Smooth muscle cell (in vitro differentiated cells): ENCODE measurements at regions not wholly inside any gene's neighbourhood (a gene's known extent, or its start where the extent isn't known, plus 50 kb on each side); places are given as distances from the start of the nearest gene placed in this dataset.

ENCODE experiments used
- DNase-seq: peaks from one replicate; lab custom pipeline; 2025; ENCODE audit not compliant: unreplicated experiment; lab: John Stamatoyannopoulos, UW
- H2AFZ ChIP-seq: fragments of 200-600 bp; sonication (generic); 2 replicates; pipeline ENCODE4 v1.6.0; 2016; ENCODE audit warnings: antibody characterized with exemption, low read depth, mild to moderate bottlenecking
- H3F3A ChIP-seq: fragments of 200-600 bp; sonication (generic); 2 replicates; pipeline ENCODE4 v1.6.0; 2017; ENCODE audit warnings: antibody characterized with exemption, low read depth
- H3K27ac ChIP-seq: fragments of 200-600 bp; sonication (generic); 2 replicates; pipeline ENCODE4 v1.5.1; 2016; ENCODE audit warnings: low read depth, mild to moderate bottlenecking
- H3K27me3 ChIP-seq: fragments of 200-600 bp; sonication (generic); 2 replicates; pipeline ENCODE4 v1.6.1; 2016; ENCODE audit warnings: low read depth, mild to moderate bottlenecking
- H3K36me3 ChIP-seq: fragments of 200-600 bp; sonication (generic); 2 replicates; pipeline ENCODE4 v1.5.1; 2016; ENCODE audit warnings: low read depth
- H3K4me1 ChIP-seq: fragments of 200-600 bp; sonication (generic); 2 replicates; pipeline ENCODE4 v1.5.1; 2016; ENCODE audit warnings: low read depth
- H3K4me2 ChIP-seq: fragments of 200-600 bp; sonication (generic); 2 replicates; pipeline ENCODE4 v1.6.0; 2016; ENCODE audit warnings: mild to moderate bottlenecking
- H3K4me3 ChIP-seq: fragments of 200-600 bp; sonication (generic); 2 replicates; pipeline ENCODE4 v1.5.1; 2016; ENCODE audit warnings: mild to moderate bottlenecking
- H3K79me2 ChIP-seq: fragments of 200-600 bp; sonication (generic); 2 replicates; pipeline ENCODE4 v1.6.0; 2016; ENCODE audit warnings: low read depth, mild to moderate bottlenecking
- H3K9ac ChIP-seq: fragments of 200-600 bp; sonication (generic); 2 replicates; pipeline ENCODE4 v1.6.0; 2016; ENCODE audit warnings: low read depth
- H3K9me3 ChIP-seq: fragments of 200-600 bp; sonication (generic); replicated peaks from 2 replicates; pipeline ENCODE4 v1.5.1; 2016; ENCODE audit warnings: low read depth
- H4K20me1 ChIP-seq: fragments of 200-600 bp; sonication (generic); 2 replicates; pipeline ENCODE4 v1.6.0; 2016; ENCODE audit warnings: low read depth
- WGBS: methylation state at CpG from one replicate; pipeline ENCODE4 v1.1.7; 2016; ENCODE audit warnings: low lambda C conversion rate; 5-methylcytosine and 5-hydroxymethylcytosine counted together
- TF ChIP-seq, protein P1 (sequence below): fragments of 200-600 bp; sonication (generic); IDR thresholded peaks from 2 replicates; pipeline ENCODE4 v1.5.1; 2017; ENCODE audit warnings: borderline replicate concordance, mild to moderate bottlenecking, antibody characterized with exemption; ENCODE audit not compliant: insufficient read depth, poor library complexity, severe bottlenecking

DNA sequence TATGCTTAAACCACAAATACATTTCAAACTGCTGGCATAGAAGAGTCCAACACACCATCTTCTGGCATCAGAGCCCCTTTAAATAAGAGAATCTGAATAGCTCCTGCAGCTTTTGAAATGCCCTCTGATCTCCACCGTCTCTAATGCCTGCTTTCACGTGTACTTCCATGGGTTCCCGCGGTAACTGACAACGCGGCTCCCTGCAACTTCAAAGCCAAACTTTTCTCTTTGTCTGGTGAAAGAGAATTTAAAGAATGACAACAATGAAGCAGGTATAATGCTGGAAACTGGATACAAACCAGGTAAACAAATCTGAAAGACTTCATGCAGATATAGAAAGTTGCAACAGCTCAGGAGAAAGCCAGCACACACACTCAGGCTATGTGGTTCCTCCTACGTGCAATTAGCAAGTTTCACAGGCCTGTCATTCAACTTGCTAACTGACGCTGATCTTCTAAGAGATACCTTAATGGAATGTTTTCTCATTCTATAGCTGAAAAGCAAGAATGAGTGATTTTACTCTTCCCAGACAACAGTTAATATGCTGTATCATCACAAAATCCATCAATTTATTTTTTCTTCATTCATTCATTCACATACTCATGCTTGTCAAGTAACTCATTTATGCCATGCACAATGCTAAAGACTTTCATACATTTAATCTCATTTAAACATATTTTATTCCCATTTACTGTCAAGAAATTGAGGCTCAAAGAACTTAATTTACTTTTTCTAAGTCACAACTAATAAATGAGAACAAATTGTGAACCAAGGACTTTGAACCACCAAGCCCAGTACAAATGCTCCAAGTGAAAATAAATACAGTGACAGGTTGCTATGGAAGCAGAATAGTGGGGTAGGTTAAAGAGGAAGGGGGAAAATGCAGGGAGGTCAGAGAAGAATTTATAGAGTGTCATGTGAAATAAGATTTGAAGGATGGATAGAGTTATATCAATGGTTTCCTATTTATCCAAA lies 202.7 kb upstream of the SNX7 start:
- TF ChIP-seq, protein P1, sequence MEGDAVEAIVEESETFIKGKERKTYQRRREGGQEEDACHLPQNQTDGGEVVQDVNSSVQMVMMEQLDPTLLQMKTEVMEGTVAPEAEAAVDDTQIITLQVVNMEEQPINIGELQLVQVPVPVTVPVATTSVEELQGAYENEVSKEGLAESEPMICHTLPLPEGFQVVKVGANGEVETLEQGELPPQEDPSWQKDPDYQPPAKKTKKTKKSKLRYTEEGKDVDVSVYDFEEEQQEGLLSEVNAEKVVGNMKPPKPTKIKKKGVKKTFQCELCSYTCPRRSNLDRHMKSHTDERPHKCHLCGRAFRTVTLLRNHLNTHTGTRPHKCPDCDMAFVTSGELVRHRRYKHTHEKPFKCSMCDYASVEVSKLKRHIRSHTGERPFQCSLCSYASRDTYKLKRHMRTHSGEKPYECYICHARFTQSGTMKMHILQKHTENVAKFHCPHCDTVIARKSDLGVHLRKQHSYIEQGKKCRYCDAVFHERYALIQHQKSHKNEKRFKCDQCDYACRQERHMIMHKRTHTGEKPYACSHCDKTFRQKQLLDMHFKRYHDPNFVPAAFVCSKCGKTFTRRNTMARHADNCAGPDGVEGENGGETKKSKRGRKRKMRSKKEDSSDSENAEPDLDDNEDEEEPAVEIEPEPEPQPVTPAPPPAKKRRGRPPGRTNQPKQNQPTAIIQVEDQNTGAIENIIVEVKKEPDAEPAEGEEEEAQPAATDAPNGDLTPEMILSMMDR: no peak
- Histone ChIP-seq H3K4me1 (no peaks in the 10 kb centered on the region), H3K9ac (no peak overlapping the region), H3K9me3 (no peaks in the 10 kb centered on the region), H3K27me3 (no peaks in the 10 kb centered on the region), H3K27ac (no peak overlapping the region), H3K36me3 (no peaks in the 10 kb centered on the region), H3K4me3 (no peak overlapping the region), H3K79me2 (no peaks in the 10 kb centered on the region), H2AFZ (peak overlapping the region; percentile 9), H3K4me2 (peak overlapping the region; percentile 32), H4K20me1 (no peaks in the 10 kb centered on the region), H3F3A (no peaks in the 10 kb centered on the region)
- no peak for DNase-seq
- WGBS: 18% methylated on average over 8 of the region's 8 CpGs

DNA sequence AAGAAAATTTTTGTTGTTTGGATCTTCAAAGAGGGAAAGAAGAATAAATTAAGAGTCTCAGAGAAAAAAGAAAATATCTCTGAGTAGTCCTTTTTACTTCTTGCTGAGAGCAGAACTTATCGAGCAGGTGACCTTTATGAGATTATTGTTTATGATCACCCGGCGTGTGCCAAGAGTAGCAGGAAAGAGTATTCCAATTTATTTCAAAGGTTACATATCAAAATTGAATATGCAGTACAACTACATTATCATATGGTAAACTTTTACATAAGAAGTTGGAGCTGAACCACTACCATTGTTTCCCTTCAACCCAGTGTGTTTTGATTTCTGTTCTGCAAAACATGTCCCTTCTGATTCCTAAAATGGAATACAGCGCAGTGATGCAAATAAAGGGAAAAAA lies 204.3 kb upstream of the SNX7 start:
- no peak overlapping the region for H3K27ac ChIP-seq
- H3K79me2 ChIP-seq: no peaks in the 10 kb centered on the region
- no peak overlapping the region for H3K4me2 ChIP-seq
- H3K9ac ChIP-seq: no peak overlapping the region
- no peaks in the 10 kb centered on the region for H4K20me1 ChIP-seq
- no peaks in the 10 kb centered on the region for H3K4me1 ChIP-seq
- WGBS: 98% methylated on average over 4 of the region's 4 CpGs
- H3F3A ChIP-seq: no peaks in the 10 kb centered on the region
- no peaks in the 10 kb centered on the region for H3K9me3 ChIP-seq
- no peak overlapping the region for H3K4me3 ChIP-seq
- H3K36me3 ChIP-seq: no peaks in the 10 kb centered on the region
- H3K27me3 ChIP-seq: no peaks in the 10 kb centered on the region
- H2AFZ ChIP-seq: no peak overlapping the region
- no peak for DNase-seq
- TF ChIP-seq, protein P1: no peak

DNA sequence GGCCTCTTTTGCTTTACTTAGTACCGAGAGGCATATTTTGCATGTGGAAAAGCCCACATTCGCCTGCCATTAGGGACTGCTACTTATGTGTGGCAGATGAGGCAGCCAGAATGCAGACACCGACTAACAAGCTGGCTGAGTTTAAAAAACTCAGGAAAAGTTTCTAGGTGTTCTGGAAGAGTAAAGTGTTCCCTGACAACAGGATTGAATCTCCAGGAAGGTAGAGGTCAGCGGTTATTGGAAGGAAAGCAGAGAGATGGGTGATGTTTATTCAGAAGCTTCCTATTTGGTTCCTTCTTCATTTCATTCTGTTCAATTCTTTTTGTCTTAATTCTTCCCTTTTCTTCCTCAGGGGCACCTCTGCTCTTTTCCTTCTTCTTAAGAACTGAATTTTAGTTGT lies 206.9 kb upstream of the SNX7 start:
- Histone ChIP-seq H3K9ac (no peak overlapping the region), H3K27ac (no peak overlapping the region), H3K4me1 (no peaks in the 10 kb centered on the region), H3K79me2 (no peaks in the 10 kb centered on the region), H4K20me1 (no peaks in the 10 kb centered on the region), H3K27me3 (no peaks in the 10 kb centered on the region), H3K36me3 (no peaks in the 10 kb centered on the region), H2AFZ (no peak overlapping the region), H3F3A (no peaks in the 10 kb centered on the region), H3K4me3 (no peak overlapping the region), H3K4me2 (no peak overlapping the region), H3K9me3 (no peaks in the 10 kb centered on the region)
- TF ChIP-seq, protein P1: no peak
- 76% methylated on average over 4 of the region's 4 CpGs for WGBS
- no peak for DNase-seq
